HG03521 (cell line): ENCODE measurements at regions not wholly inside any gene's neighbourhood (a gene's known extent, or its start where the extent isn't known, plus 50 kb on each side); places are given as distances from the start of the nearest gene placed in this dataset.
"Not testable (repeated sequence)": the region's sequence is repeated elsewhere in the genome, so short reads cannot be mapped to it uniquely, and the experiment has no call there.

Experiments
- ATAC-seq: cut with Tn5 transposase; IDR thresholded peaks from one replicate; pipeline ENCODE4 v1.9.1; 2021; ENCODE audit warnings: mild to moderate bottlenecking, moderate library complexity; ENCODE audit not compliant: unreplicated experiment

GRCh38 chr15:36430726-36431265 is 148.6 kb upstream of the CDIN1 start:
- no peak for ATAC-seq

GRCh38 chr15:36432161-36432560 is 147.3 kb upstream of the CDIN1 start:
- ATAC-seq, result no peak

GRCh38 chr15:36434177-36434576 is 145.2 kb upstream of the CDIN1 start:
- no peak for ATAC-seq

GRCh38 chr15:36438499-36438898 is 140.9 kb upstream of the CDIN1 start:
- ATAC-seq, result no peak

GRCh38 chr15:36447373-36447772 is 132.1 kb upstream of the CDIN1 start:
- ATAC-seq, result no peak

- no peak for ATAC-seq
Measured at GRCh38 chr15:36448418-36448817, 131.0 kb upstream of the CDIN1 start.

- no peak for ATAC-seq
Measured at GRCh38 chr15:36449084-36449661, 130.3 kb upstream of the CDIN1 start.

- ATAC-seq, result no peak
Measured at GRCh38 chr15:36449662-36450145, 129.7 kb upstream of the CDIN1 start.

- ATAC-seq, result not testable (repeated sequence)
Measured at GRCh38 chr15:36454244-36454643, 125.2 kb upstream of the CDIN1 start.

GRCh38 chr15:36458411-36458810 is 121.0 kb upstream of the CDIN1 start:
- ATAC-seq, result no peak

- no peak for ATAC-seq
Measured at GRCh38 chr15:36465304-36465703, 114.1 kb upstream of the CDIN1 start.

GRCh38 chr15:36468746-36469145 is 110.7 kb upstream of the CDIN1 start:
- no peak for ATAC-seq

- ATAC-seq, result no peak
Measured at GRCh38 chr15:36469311-36469966, 110.0 kb upstream of the CDIN1 start.

- no peak for ATAC-seq
Measured at GRCh38 chr15:36472672-36473071, 106.8 kb upstream of the CDIN1 start.

GRCh38 chr15:36478561-36478960 is 100.9 kb upstream of the CDIN1 start:
- ATAC-seq, result no peak

GRCh38 chr15:36479200-36479896 is 100.1 kb upstream of the CDIN1 start:
- ATAC-seq, result no peak

GRCh38 chr15:36481156-36481555 is 98.3 kb upstream of the CDIN1 start:
- ATAC-seq, result no peak

- ATAC-seq, result no peak
Measured at GRCh38 chr15:36483409-36483808, 96.0 kb upstream of the CDIN1 start.

GRCh38 chr15:36484038-36484778 is 95.2 kb upstream of the CDIN1 start:
- ATAC-seq, result no peak

GRCh38 chr15:36491912-36492311 is 87.5 kb upstream of the CDIN1 start:
- no peak for ATAC-seq

- ATAC-seq, result no peak
Measured at GRCh38 chr15:36495456-36495991, 83.9 kb upstream of the CDIN1 start.
